B cell (primary cell): ENCODE measurements at regions not wholly inside any gene's neighbourhood (a gene's known extent, or its start where the extent isn't known, plus 50 kb on each side); places are given as distances from the start of the nearest gene placed in this dataset.

ENCODE experiments used
- ATAC-seq: fragments of 200-7000 bp; cut with Tn5 transposase; one replicate; pipeline ENCODE4 v1.10.0; 2021; ENCODE audit warnings: low read depth, mild to moderate bottlenecking, moderate number of reproducible peaks, moderate library complexity
- CTCF ChIA-PET: fragments of 350-600 bp; sonication (Branson Sonifier 250); formaldehyde crosslinking; loops from one replicate; lab custom pipeline; 2021; ENCODE audit warnings: antibody characterized with exemption, inconsistent platforms; lab: Charles Lee
- POLR2A ChIA-PET: fragments of 350-600 bp; sonication (Branson Sonifier 250); formaldehyde crosslinking; loops from one replicate; lab custom pipeline; 2021; ENCODE audit warnings: antibody characterized with exemption; lab: Charles Lee
- DNase-seq: peaks from one replicate; pipeline ENCODE4 v3.0.0; 2013
- H2AFZ ChIP-seq: 2 replicates; pipeline ENCODE4 v1.6.1; 2012; ENCODE audit warnings: mild to moderate bottlenecking, low read depth, low read length; ENCODE audit not compliant: insufficient read depth, poor library complexity, severe bottlenecking
- H3K27ac ChIP-seq, 2 donors: 1 replicate in 1 of 2; 2 replicates in 1 of 2; pipeline ENCODE4 v1.5.1; 2012 to 2013; ENCODE audit warnings: low read length in 2 of 2, mild to moderate bottlenecking in 2 of 2, moderate library complexity in 1 of 2
- H3K27me3 ChIP-seq, 4 experiments: fragments of 200-600 bp in 1 of 4; sonication (generic) in 1 of 4; replicated peaks in 1 of 4; 1 replicate in 2 of 4; 2 replicates in 2 of 4; pipeline versions ENCODE4 v1.6.1 to v1.7.0; 2013 to 2016; ENCODE audit warnings: low read length in 3 of 4, mild to moderate bottlenecking in 2 of 4, mixed read lengths in 1 of 4, moderate library complexity in 1 of 4; ENCODE audit not compliant: insufficient read depth in 4 of 4, control insufficient read depth in 3 of 4; ENCODE audit errors: control extremely low read depth in 1 of 4
- H3K36me3 ChIP-seq, 2 experiments: replicated peaks in 1 of 2; 1 replicate in 1 of 2; 2 replicates in 1 of 2; pipeline versions ENCODE4 v1.6.1 to v1.7.1; 2013; ENCODE audit warnings: low read length in 1 of 2; ENCODE audit not compliant: insufficient read depth in 2 of 2, control insufficient read depth in 1 of 2; ENCODE audit errors: control extremely low read depth in 1 of 2, extremely low read depth in 1 of 2
- H3K4me1 ChIP-seq, 2 donors: fragments of 200-600 bp in 1 of 2; sonication (generic) in 1 of 2; 1 replicate in 1 of 2; 2 replicates in 1 of 2; pipeline versions ENCODE4 v1.5.1 to v1.6.1; 2013 to 2017; ENCODE audit warnings: low read length in 2 of 2; ENCODE audit not compliant: control insufficient read depth in 2 of 2, insufficient read depth in 2 of 2
- H3K4me2 ChIP-seq: replicated peaks from 2 replicates; pipeline ENCODE3; 2012; ENCODE audit warnings: mild to moderate bottlenecking, low read depth, low read length; ENCODE audit not compliant: poor library complexity, severe bottlenecking
- H3K4me3 ChIP-seq, 5 experiments: fragments of 200-600 bp in 1 of 5; sonication (generic) in 1 of 5; 1 replicate in 3 of 5; 2 replicates in 2 of 5; pipeline versions ENCODE4 v1.5.1 to v1.7.0; 2011 to 2016; ENCODE audit warnings: low read length in 4 of 5, mild to moderate bottlenecking in 4 of 5, low read depth in 2 of 5, control low read depth in 1 of 5, moderate library complexity in 1 of 5; ENCODE audit not compliant: insufficient read depth in 1 of 5; ENCODE audit errors: control extremely low read depth in 1 of 5, extremely low read depth in 1 of 5
- H3K79me2 ChIP-seq: fragments of 200-600 bp; sonication (generic); one replicate; pipeline ENCODE4 v1.6.0; 2016; ENCODE audit warnings: low read length; ENCODE audit not compliant: control insufficient read depth, insufficient read depth
- H3K9ac ChIP-seq: fragments of 200-600 bp; sonication (generic); 2 replicates; pipeline ENCODE4 v1.6.1; 2017; ENCODE audit warnings: mild to moderate bottlenecking, low read length, moderate library complexity
- H3K9me3 ChIP-seq, 3 donors: one replicate each; pipeline versions ENCODE4 v1.6.1 to v1.7.1; 2013; ENCODE audit warnings: low read length in 2 of 3; ENCODE audit not compliant: control insufficient read depth in 2 of 3, insufficient read depth in 1 of 3; ENCODE audit errors: control extremely low read depth in 1 of 3
- H4K20me1 ChIP-seq: 2 replicates; pipeline ENCODE4 v1.6.0; 2012; ENCODE audit warnings: mild to moderate bottlenecking, low read length; ENCODE audit not compliant: insufficient read depth, control insufficient read depth, poor library complexity, severe bottlenecking
- H3K27ac Mint-ChIP-seq: one replicate; pipeline ENCODE4 v1.8.0; 2021; ENCODE audit warnings: mixed read lengths
- H3K27me3 Mint-ChIP-seq: one replicate; pipeline ENCODE4 v1.8.0; 2021; ENCODE audit warnings: mixed read lengths
- H3K4me1 Mint-ChIP-seq: one replicate; pipeline ENCODE4 v1.8.0; 2021; ENCODE audit warnings: mixed read lengths
- H3K4me3 Mint-ChIP-seq: one replicate; pipeline ENCODE4 v1.8.0; 2021; ENCODE audit warnings: mixed read lengths
- H3K9me3 Mint-ChIP-seq: one replicate; pipeline ENCODE4 v1.8.0; 2022; ENCODE audit warnings: mixed read lengths; ENCODE audit not compliant: insufficient read depth
- EZH2 ChIP-seq: IDR thresholded peaks from 2 replicates; pipeline ENCODE4 v1.6.1; 2012; ENCODE audit warnings: borderline replicate concordance, low read depth, mild to moderate bottlenecking, moderate library complexity, low read length; ENCODE audit not compliant: insufficient read depth, poor library complexity, severe bottlenecking
- WGBS: methylation state at CpG from one replicate; pipeline ENCODE4 v1.1.5; 2013; ENCODE audit warnings: missing lambda C conversion rate; ENCODE audit not compliant: insufficient coverage; 5-methylcytosine and 5-hydroxymethylcytosine counted together
- intact Hi-C: fragments of 100-400 bp; cut with micrococcal nuclease; formaldehyde crosslinking; loops from one replicate; pipeline ENCODE4 v1.10.0; 2022
- TF ChIP-seq, protein P1 (sequence below): fragments of 200-600 bp; IDR thresholded peaks from one replicate; pipeline ENCODE4 v1.8.0; 2022; ENCODE audit warnings: antibody characterized with exemption, mild to moderate bottlenecking

- ChIA-PET CTCF (no interaction called here), POLR2A (no interaction called here)
- Mint-ChIP-seq H3K4me3 (no peak overlapping the region), H3K27ac (no peak overlapping the region), H3K9me3 (no peaks in the 10 kb centered on the region), H3K4me1 (no peaks in the 10 kb centered on the region), H3K27me3 (no peaks in the 10 kb centered on the region)
- Histone ChIP-seq H3K4me2 (no peak overlapping the region), H4K20me1 (no peaks in the 10 kb centered on the region), H3K27ac (no peak overlapping the region), H2AFZ (no peak overlapping the region), H3K27me3 (no peaks in the 10 kb centered on the region), H3K4me3 (no peak overlapping the region), H3K9ac (no peak overlapping the region), H3K79me2 (no peaks in the 10 kb centered on the region), H3K4me1 (no peaks in the 10 kb centered on the region), H3K36me3 (no peaks in the 10 kb centered on the region), H3K9me3 (peaks cover 0 to 28% (median 0%) of the 10 kb centered on the region in 3 donors)
- 68% methylated on average over 6 of the region's 6 CpGs for WGBS
- ATAC-seq (no peak), DNase-seq (no peak)
- TF ChIP-seq, protein P1, sequence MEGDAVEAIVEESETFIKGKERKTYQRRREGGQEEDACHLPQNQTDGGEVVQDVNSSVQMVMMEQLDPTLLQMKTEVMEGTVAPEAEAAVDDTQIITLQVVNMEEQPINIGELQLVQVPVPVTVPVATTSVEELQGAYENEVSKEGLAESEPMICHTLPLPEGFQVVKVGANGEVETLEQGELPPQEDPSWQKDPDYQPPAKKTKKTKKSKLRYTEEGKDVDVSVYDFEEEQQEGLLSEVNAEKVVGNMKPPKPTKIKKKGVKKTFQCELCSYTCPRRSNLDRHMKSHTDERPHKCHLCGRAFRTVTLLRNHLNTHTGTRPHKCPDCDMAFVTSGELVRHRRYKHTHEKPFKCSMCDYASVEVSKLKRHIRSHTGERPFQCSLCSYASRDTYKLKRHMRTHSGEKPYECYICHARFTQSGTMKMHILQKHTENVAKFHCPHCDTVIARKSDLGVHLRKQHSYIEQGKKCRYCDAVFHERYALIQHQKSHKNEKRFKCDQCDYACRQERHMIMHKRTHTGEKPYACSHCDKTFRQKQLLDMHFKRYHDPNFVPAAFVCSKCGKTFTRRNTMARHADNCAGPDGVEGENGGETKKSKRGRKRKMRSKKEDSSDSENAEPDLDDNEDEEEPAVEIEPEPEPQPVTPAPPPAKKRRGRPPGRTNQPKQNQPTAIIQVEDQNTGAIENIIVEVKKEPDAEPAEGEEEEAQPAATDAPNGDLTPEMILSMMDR = no peak
- TF ChIP-seq EZH2 = no peak
- intact Hi-C loops = no loop called here
These were observed 105.1 kb downstream of the UQCRFS1 start for GRCh38 chr19:29107831-29108230.

DNA sequence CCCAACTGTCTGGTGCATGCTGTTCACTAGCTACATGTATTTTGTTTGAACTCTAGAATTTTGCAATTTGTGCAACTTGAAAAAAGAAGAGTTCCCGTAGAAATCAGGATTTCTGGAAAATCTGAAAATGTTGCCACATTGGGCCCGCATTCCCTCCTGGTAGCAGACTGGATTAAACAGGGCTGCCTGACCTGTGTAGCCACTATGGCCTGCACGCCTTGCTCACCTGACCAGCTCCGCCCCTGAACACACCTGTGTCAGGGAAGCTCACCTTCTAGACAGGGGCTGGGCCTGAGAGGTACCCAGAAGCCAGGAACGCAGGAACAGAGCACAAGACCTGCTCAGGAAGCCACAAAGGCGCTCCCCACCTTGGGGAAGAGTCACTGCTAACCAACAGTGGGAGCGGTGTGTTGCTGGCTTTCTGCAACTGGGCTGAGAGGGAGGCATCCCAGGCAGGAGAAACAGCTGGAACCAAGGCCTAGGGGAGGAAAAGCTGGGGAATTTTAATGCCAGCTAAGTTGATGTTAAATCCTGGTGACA is 106.5 kb downstream of the UQCRFS1 start:
- intact Hi-C loops = no loop called here
- DNase-seq (no peak), ATAC-seq (no peak)
- no peaks in the 10 kb centered on the region for H3K79me2 ChIP-seq
- 81% methylated on average over 7 of the region's 7 CpGs for WGBS
- ChIA-PET POLR2A (no interaction called here), CTCF (no interaction called here)
- H3K36me3 ChIP-seq = no peaks in the 10 kb centered on the region
- TF ChIP-seq EZH2 = no peak
- TF ChIP-seq, protein P1 = no peak
- H3K4me3 ChIP-seq = no peak overlapping the region
- Mint-ChIP-seq H3K9me3 (peaks cover 3% of the 10 kb centered on the region), H3K4me1 (no peaks in the 10 kb centered on the region), H3K27ac (no peak overlapping the region), H3K4me3 (no peak overlapping the region), H3K27me3 (no peaks in the 10 kb centered on the region)
- H2AFZ ChIP-seq = no peak overlapping the region
- H3K27ac ChIP-seq = no peak overlapping the region
- no peak overlapping the region for H3K4me2 ChIP-seq
- no peaks in the 10 kb centered on the region for H3K27me3 ChIP-seq
- H3K9ac ChIP-seq = no peak overlapping the region
- no peaks in the 10 kb centered on the region for H3K4me1 ChIP-seq
- no peaks in the 10 kb centered on the region for H4K20me1 ChIP-seq
- peaks cover 0 to 28% (median 0%) of the 10 kb centered on the region in 3 donors for H3K9me3 ChIP-seq
